Activated effector memory CD4-positive, alpha-beta T cell treated with anti-CD3 and anti-CD28 coated beads, Interleukin-2, amount 50 U/mL, for 16 hours (primary cell): ENCODE measurements at regions not wholly inside any gene's neighbourhood (a gene's known extent, or its start where the extent isn't known, plus 50 kb on each side); places are given as distances from the start of the nearest gene placed in this dataset.

Experiments
- DNase-seq: peaks from one replicate; pipeline ENCODE4 v3.0.0-alpha.2; 2020

DNA sequence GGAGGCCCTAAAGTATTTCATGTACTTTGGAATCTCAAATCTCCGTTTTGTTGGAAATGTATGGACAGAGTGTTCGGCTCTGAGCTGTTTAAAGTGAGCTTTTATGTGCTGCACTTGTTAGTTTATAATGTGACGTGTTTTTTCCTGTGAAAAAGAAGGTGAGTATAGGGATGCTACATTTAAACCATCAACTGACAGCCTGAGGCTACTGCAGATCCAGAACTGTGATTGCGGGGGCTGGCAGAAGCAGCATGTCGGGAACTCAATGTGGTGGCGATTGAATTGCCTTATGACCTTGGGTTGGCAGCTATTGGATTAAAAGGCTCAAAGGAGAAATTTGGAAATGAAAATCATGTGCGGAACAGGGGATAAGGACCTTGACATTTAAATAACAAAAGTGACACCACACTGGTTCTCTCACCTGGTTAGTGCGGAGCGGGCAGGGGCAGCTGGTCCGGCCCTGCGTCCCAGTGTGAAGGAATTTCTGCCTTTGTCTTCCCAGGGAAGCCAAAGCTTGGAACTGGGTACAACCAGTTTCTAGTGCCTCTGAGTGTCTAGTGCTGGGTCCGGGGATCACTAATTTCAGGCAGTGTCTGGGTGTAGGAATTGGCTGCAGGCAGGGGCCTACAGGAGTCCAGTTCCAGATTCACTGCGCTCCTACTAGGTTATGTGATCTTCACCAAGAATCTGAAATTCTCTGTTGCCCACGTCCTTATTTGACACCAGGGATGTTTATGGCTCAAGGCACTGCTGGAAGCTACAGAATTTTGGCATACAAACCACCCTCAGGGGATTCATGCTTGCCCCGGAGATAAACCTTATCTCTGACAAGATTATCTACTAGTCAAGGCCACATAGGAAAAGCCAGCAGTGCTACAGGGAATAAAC is 120.7 kb upstream of the ERCC6L2 start:
- DNase-seq, result no peak

DNA sequence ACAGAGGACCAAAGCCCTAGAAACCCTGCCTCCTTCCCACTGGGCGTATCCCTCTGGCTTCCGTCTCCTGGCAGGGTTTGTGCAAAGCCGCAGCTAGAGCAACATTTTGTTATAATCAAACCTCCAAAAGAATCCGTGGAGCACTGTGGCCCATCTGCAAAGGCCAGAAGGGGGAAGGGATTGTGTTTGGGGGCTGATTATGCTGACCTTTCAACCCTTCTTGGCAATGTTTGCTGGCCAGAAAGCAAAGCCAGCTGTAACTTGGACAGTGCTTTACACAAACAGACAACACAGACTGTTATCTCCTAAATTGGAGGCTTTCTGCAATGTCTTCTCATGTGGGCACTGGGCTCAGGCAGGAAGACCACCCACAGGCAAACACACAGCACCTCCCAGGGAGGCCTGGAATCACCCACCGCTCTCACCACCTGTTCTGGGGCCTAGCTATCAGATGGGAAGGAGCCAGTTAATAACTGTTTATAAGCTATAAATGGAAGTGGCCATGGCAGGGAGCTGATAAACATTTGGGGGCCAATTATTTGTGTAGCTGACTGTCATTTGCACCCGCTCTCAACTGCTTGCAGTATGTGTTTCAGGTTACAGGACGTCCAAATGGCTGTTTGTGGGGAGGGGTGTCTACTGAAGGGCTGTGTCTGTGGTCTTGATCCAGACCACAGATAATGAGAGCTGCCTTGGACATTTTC is 121.6 kb upstream of the ERCC6L2 start:
- DNase-seq, result no peak

DNA sequence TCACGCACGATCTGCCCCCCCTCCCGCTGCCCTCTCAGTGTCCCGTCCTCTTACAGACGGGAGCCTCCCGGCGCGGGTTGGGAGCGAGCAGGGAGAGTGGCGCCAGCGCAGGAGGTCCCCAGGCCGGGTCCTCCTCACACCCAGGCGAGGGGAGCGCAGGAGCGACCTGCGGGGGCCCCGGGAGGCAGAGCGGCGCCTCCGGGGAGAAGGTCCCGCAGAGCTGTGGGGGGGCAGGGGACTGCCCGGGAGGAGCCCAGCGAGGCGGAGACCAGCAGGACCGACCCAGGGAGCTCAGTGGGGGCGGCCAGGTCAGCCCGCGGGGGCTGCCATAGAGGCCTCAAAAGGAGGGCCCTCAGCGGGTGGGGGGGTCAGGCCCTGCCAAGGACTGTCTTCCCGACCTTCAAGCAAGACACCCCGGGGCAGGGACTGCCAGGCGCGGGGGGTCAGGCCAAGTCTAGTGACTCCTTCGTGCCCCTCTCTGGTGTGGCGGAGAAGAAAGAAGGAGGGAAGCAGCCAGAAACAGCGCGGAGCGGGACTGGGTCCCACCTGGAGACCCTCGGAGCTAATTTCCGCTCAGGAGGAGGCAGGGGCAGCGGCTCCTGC is 123.3 kb upstream of the ERCC6L2 start:
- no peak for DNase-seq

DNA sequence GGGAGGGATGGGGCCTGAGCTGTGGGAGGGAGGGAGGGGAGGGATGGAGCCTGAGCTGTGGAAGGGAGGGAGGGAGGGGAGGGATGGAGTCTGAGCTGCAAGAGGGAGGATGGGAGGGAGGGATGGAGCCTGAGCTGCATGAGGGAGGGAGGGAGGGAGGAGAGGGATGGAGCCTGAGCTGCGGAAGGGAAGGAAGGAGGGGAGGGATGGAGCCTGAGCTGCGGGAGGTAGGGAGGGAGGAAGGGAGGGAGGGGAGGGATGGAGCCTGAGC is 124.0 kb upstream of the ERCC6L2 start:
- no peak for DNase-seq

DNA sequence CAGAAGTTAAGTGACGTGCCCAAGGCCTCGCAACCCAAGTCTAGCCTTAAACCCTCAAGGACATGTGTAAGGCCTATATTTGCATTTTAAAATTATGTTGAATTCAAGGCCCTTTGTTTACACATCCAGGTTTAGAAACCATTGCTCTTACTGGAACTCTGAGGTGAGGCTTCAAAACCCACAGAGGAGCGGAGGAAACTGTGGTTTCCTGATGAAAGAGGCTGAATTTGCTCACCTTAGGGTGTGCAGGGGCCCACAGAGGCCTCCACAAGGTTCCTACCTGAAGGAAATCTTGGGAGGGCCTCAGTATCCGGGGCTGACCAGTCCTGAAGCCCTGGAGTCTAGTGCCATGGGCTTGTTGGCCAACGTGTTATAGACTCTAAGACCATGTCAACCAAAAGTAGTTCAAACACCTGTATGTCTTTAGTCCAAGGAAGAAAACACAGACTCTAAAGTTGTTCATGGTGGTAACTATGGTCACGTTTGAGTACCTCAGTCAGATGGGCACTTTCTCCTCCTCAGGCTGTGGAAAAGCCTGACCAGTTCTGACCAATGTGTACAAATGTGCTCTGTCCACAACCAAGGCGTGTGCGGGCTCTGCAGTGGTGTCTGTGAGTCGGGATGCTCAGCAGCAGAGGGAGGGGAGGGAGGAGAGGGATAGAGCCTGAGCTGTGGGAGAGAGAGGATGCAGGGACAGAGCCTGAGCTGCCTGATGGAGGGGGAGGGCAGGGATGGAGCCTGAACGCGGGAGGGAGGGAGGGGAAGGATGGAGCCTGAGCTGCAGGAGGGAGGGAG is 124.6 kb upstream of the ERCC6L2 start:
- peak; percentile 65 for DNase-seq

DNA sequence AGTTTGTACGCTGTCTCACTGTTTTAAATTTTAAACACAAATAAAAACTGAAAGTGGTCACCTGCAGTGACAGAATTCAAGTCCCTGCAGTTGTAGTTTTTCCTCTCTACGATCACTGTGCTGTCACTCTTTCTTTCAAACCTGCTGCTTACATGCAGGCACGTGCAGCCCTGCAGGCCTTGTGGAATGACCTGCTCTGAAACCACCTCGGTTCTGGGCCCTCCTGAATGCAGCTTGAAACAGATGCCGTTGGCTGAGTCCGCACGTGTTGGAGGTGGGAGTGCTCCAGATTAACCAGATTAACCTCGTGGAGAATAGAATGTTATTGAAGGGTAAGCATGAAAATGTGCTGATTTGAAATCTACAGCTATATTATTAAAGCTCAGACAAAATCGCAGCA is 126.0 kb upstream of the ERCC6L2 start:
- no peak for DNase-seq

DNA sequence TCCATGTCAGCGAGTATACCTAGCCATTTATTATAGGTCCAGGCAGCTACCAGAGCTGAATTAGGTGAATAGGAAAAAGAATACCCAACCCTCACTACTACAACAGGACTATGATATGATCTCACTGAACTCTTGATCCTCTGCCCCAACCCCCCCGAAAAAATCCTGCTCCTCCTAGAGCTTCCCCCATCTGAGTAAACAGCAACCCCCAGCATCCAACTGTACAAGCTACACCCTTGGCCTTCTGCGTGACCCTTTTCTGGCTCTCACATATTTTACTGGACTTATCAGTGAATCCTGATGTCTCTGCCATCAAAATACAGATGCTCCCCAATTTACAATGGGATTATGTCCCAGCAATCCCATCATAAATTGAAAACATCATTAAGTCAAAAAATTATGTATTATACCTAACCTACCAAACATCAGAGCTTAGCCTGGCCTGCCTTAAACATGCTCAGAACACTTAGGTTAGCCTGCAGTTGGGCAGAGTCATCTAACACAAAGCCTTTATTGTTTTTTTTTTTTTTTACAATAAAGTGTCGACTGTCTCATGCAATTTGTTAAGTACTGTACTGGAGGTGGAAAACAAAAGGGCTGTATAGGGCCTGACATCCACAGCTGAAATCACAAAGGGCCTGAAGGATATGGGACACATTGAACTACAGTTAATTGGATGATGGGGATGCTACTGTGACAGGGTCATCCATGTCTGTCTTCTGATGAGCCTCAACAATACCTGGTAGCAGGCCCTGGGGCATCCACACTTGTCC is 128.9 kb upstream of the ERCC6L2 start:
- no peak for DNase-seq

DNA sequence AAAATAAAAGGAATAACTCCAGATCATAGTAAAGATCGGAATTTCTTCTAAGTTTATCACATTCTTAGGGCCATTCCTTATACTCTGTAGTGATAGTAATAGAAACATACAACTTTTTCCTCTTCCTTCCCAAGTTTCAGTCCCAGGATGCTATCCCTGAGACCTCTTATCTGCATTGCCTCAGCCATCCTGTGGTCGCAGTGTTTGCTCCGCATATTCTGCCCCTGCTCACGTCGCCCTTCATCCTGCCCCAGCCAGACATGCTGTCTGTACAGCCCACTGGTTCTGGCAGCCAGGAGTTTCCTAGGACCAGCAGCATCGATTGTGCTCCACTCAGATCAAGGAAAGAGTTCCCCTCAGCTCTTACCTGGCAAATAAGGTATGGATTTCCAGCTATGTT is 132.7 kb upstream of the ERCC6L2 start:
- no peak for DNase-seq

DNA sequence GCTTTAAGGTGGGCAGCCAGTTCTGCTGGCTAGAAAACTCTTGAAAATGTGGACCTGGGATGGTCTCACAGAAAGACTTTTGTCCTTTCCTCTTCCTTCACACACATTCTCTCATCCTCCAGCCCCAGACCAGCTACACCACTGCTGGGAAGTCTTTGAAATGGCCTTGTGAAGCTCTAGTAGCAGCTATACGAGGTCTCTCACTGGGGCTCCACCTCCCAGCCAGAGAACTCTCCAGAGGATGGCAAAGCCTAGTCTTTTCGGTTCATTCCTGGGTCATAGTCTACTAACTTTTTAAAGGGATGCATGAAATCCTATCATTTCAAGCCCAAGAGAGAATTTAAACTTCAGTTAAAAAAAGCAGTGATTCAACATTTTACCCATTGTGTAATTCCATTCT is 133.9 kb upstream of the ERCC6L2 start:
- DNase-seq, result no peak

DNA sequence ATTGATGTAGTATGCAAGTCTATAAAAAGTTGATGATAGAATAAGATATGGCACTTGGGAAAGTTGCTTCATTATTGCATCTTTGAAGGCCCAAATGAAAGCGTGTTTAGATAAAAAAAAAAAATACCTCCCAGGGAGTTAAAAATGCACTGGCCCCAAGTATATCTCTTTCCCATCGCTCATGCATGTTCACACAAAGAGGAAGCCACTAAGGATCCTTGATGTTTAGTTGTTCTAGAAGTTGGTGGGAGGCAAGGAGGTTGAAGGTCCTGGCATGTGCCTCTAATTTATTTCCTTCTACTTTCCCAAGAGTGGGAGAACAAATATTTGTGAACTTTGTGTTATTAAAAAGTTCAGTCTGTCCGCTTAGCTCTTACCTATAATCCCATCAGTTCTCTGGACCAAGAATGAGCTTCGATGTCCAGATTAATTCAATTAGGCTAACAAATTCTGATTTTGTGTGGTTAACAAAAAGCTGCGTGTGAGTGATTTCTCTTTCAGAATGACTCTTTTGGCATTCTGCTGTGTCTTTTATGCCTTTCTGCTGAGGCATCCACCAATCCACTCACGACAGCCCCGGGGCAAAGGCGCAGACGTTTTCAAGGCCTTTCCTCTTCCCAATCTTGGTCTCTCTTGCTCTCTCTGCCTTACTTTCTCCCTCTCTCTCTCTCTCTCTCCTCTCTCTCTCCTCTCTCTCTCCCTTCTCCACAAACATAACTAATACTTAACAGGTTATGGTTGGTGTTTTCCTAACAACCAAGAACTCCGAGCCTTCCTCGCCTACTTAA is 135.1 kb upstream of the ERCC6L2 start:
- DNase-seq, result no peak

DNA sequence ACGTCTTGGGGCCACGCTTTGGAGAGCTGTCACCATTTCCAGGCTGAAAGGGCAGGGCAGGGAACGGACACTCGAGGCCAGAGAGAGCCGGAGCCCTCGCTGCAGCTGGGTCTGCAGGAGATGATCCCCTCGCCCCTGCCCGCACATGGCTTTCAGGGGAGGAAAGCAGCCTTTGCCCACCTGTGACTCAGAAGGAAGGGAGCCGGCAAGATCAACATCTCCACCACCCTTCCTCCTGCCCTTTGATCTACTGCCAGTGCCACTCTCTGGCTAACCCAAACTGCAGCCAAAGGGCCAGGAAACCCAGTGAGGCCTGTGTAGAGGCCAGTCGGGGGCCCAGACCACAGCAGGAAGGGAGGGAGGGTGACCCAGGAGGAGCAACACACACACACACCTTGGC is 137.1 kb upstream of the ERCC6L2 start:
- no peak for DNase-seq

DNA sequence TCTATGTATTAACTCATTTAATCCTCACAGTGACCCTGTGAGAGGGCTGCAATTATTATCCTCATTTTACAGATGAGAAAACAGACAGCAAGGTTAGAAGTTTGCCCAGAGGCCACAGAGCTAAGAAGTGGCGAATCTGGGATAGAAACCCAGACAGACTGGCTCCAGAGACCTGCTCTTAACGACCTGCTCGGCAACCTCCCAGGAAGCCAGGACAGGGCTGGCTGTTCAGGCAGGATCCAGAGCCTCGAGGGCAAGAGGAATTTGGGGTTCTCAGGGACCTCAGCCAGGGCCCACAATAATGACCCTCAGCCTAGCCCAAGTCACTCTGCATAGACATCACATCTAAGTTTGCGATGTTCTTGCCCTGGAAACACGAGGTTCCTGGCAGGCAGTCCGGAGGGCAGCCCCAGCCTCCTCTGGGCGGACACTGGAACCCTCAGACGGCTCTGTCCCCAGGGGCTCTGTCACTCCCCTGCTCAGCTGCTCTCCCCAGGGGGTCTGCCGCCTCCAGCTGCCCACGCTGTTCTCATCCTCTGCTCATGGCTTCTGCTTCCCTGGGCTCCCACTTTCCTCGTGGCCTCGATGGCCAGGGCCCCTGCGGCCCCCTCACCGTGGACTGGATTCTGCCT is 138.5 kb upstream of the ERCC6L2 start:
- DNase-seq, result no peak

DNA sequence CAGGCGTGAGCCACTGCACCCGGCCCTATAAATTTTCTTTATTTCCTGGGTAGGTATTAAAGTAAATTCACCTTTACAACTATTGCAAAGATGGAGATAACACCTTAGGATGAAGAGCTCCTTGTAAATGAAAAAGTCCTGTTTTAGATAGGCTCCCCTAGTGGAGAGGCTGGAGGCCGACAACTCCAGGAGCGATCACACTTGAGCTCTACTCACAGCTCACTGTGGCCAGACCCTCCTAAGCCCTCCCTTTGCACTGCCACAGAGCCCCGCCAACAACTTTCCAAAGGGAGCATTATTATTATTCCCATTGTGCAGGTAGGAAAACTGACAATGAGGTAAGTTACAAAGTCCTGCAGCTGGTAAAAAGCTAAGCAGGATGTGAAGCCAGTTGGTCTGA is 139.1 kb upstream of the ERCC6L2 start:
- DNase-seq, result no peak

DNA sequence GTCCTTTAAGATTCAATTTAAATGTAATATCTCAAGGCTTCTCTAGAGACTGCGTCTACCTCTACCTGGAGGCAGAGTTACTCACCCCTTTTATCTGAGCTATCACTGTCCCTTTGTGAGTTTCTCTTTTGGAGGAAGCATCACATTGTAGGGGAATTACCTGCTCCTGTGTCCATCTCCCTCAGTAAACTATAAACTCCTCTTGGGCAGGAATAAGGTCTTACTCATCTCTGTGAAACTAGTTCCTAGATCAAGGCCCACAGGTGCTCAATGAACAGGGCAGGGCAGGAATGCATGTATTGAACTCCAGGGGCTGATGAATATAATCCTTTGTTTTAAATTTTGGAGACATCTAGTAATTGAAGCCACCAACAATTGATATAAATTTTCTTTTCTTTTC is 139.8 kb upstream of the ERCC6L2 start:
- no peak for DNase-seq

DNA sequence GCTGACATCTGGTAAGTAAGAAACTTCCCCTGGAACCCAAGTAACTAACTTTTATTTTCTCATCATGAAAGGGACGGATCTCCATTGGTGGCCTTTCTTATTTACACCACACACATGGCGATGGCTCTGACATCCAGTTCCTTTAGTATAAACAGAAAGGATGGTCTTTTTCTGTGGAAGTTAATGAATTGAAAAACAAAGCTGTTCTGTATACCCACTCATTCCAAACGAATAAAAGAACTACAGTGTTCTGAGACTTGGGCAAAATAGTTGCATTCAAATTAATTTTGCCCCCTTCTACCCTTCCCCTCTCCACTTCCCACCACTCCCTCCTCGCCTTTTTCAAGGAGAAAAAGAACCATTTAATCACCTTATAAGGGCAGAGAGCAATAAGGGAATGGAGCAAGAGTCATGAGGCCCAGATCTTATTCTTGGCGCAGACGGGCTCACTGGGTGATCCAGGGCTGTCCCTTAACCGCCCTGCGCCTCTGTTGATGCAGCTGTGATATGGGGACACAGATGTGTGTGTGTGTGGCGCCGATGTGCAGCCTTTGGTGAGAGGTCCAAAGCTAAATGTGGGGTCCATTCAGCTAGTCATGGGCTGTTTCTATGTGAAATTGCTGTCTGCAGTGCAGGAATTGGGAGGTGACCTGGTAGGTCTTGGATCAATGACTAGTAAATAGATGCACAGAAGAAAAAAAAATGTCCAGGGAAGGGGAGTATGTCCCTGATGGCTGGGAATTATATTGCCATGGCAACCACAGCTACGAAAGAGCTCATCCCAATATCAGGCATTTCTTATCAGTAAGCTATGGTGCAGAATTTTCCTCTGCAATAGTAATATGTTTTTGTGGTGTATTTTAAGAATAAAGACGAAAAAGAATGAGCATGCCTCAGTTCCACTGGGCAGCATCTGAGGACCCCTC is 141.5 kb upstream of the ERCC6L2 start:
- no peak for DNase-seq

DNA sequence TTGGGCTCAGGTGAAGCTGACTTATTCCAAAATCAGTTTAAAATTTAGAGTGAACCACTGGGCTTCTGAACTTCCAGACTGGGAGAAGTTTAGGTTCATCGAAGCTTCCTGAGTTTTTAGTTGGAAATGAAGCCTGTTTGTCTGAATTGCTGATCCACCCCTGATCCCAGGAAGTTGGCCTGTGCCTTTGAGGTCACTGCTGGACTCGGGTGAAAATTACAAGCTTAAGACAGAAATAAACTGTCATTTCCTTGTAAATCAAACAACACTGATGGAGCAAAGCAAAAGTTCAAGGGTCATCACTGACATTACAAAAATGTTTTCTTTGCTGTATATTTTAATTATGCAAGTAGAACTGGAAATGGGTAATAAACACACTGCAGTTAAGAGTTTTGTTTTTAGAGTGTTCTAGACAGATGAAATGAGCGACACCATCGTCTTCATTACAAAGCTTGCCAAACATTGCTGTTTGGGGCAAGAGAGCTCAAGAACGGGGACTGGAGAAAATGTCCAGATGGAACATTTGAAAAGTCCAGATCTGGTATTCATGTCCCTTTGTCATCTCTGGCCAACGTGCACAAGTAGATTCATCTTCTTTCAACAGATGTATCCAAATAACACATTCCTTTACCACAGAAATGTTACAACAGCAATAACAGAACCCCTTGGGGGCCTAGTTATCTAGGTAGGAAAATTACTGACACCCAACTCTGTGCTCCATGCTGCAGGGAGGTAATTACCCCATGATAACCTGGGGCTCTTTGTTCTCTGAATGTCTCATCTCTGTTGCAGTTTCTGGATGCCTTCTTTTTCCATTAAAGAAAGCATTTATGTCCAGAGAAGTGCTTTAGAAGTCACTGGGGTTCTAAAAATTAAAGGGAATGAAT is 142.4 kb upstream of the ERCC6L2 start:
- no peak for DNase-seq

DNA sequence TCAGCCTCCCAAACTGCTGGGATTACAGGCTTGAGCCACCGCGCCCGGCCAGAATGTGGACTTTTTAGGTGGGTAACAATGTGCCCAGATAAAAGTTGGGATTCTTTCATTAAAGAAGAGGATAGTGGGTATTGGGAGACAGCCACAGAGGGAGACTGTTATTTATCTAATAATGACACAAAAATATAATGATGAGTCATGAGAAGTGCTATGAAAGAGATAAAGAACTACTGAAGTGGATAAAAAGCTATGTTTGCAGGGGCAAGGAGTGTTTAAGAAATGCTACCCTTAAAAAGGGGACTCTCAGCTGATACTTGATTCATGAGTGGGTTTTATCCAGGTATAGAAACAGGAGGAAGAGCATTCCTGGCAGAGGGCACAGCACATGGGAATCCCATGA is 143.6 kb upstream of the ERCC6L2 start:
- DNase-seq, result no peak

DNA sequence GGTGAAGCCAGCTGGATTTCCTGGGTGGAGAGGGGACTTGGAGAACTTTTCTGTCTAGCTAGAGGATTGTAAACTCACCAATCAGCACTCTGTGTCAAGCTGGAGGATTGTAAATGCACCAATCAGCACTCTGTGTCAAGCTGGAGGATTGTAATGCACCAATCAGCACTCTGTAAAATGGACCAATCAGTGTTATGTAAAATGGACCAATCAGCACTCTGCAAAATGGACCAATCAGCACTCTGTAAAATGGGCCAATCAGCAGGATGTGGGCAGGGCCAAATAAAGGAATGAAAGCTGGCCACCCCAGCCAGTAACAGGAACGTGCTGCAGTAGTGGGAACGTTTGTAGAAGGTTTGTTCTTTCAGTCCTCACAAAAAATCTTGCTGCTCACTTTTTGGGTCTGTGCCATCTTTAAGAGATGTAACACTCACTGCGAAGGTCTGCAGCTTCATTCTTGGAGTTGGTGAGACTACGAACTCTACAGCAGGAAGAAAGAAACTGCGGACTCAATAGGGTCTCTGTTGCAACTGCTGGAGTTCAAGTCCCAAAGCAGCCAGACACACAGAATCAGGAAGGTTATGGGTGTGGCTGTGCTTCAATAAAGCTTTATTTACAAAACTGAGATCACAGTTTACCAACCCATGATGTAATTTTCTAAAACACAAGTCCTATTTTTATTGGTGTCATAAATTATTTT is 145.7 kb upstream of the ERCC6L2 start:
- DNase-seq, result no peak
